ENCODE measurements at regions not wholly inside any gene's neighbourhood (a gene's known extent, or its start where the extent isn't known, plus 50 kb on each side); places are given as distances from the start of the nearest gene placed in this dataset.
A peak's percentile ranks its signal among the peaks of the same experiment; 100 is the strongest.

GRCh38 chr3:13966302-13966701 is 86.4 kb upstream of the WNT7A start:
- DNase-seq (no peak), ATAC-seq (no peak)
- intact Hi-C loops (cut with micrococcal nuclease) = no loop called here

- no peak for DNase-seq
- intact Hi-C loops (cut with micrococcal nuclease) = no loop called here
- no peak for ATAC-seq
Measured at GRCh38 chr3:13963137-13963886, 83.4 kb upstream of the WNT7A start.

GRCh38 chr3:13954741-13955483 is 75.0 kb upstream of the WNT7A start:
- no peak for DNase-seq
- ATAC-seq = no peak
- intact Hi-C loops (cut with micrococcal nuclease) = no loop called here

GRCh38 chr3:13954266-13954665 is 74.4 kb upstream of the WNT7A start:
- ATAC-seq (no peak), DNase-seq (no peak)
- intact Hi-C loops (cut with micrococcal nuclease) = no loop called here

- intact Hi-C loops (cut with micrococcal nuclease) = no loop called here
- ATAC-seq = no peak
Measured at GRCh38 chr3:13951184-13951583, 71.3 kb upstream of the WNT7A start.

GRCh38 chr3:13950042-13950441 is 70.2 kb upstream of the WNT7A start:
- no peak for ATAC-seq
- no peak for DNase-seq
- intact Hi-C loops (cut with micrococcal nuclease) = no loop called here

More at GRCh38 chr3:13951184-13951583, 71.3 kb upstream of the WNT7A start:
- DNase-seq = no peak

- intact Hi-C loops (cut with micrococcal nuclease) = no loop called here
- DNase-seq (no peak), ATAC-seq (no peak)
Measured at GRCh38 chr3:13947912-13948311, 68.0 kb upstream of the WNT7A start.

- DNase-seq (no peak), ATAC-seq (no peak)
- intact Hi-C loops (cut with micrococcal nuclease) = no loop called here
Measured at GRCh38 chr3:13939206-13939605, 59.3 kb upstream of the WNT7A start.

- DNase-seq = no peak
- intact Hi-C loops (cut with micrococcal nuclease) = no loop called here
- no peak for ATAC-seq
Measured at GRCh38 chr3:13937131-13937530, 57.3 kb upstream of the WNT7A start.

GRCh38 chr3:13935494-13936094 is 55.7 kb upstream of the WNT7A start:
- DNase-seq (no peak), ATAC-seq (no peak)
- intact Hi-C loops (cut with micrococcal nuclease) = no loop called here

GRCh38 chr3:13934813-13935212 is 54.9 kb upstream of the WNT7A start:
- DNase-seq = no peak
- intact Hi-C loops (cut with micrococcal nuclease) = no loop called here
- no peak for ATAC-seq

- no peak for DNase-seq
- no peak for ATAC-seq
- intact Hi-C loops (cut with micrococcal nuclease) = no loop called here
Measured at GRCh38 chr3:13934315-13934714, 54.4 kb upstream of the WNT7A start.

- ATAC-seq = peak; percentile 51
- intact Hi-C loops (cut with micrococcal nuclease) = no loop called here
- peak; percentile 38 for DNase-seq
Measured at GRCh38 chr3:13932578-13933295, 52.9 kb upstream of the WNT7A start.

GRCh38 chr3:13931172-13931571 is 51.3 kb upstream of the WNT7A start:
- ATAC-seq = no peak

More at GRCh38 chr3:13931172-13931571, 51.3 kb upstream of the WNT7A start:
- DNase-seq = no peak
- intact Hi-C loops (cut with micrococcal nuclease) = no loop called here
